ENCODE measurements at regions not wholly inside any gene's neighbourhood (a gene's known extent, or its start where the extent isn't known, plus 50 kb on each side); places are given as distances from the start of the nearest gene placed in this dataset.

- DNase-seq (ENCODE audit: low spot score) = no peak
- WGBS, 2 donors (ENCODE audit: extremely low coverage in 2 of 2, insufficient read length in 2 of 2, insufficient replicate concordance in 1 of 2) = no CpG with 5 or more reads among the region's 1 CpG
Observed at GRCh38 chr20:59110607-59111006, 53.0 kb upstream of the ZNF831 start.

GRCh38 chr20:59105581-59105980 is 58.0 kb upstream of the ZNF831 start:
- H2BK15ac ChIP-seq (ENCODE audit: low read length) = no peak overlapping the region
- no peaks in the 10 kb centered on the region for H3K9me3 ChIP-seq (replicated peaks in 1 of 2; ENCODE audit: control insufficient read depth in 2 of 2, insufficient read depth in 1 of 2, low read depth in 1 of 2, low read length in 2 of 2)
- no peak overlapping the region for H2AFZ ChIP-seq (ENCODE audit: low read length)
- H2BK12ac ChIP-seq (ENCODE audit: low read length) = no peak overlapping the region
- H3K9ac ChIP-seq (ENCODE audit: low read depth, low read length, poor library complexity) = no peak overlapping the region
- no peaks in the 10 kb centered on the region for H3K79me1 ChIP-seq (ENCODE audit: low read depth, low read length)
- no peak overlapping the region for H3K18ac ChIP-seq (ENCODE audit: low read length)
- H4K8ac ChIP-seq (ENCODE audit: low read depth, low read length) = no peak overlapping the region
- WGBS, 2 donors (ENCODE audit: extremely low coverage in 2 of 2, insufficient read length in 2 of 2, insufficient replicate concordance in 1 of 2) = no CpG with 5 or more reads among the region's 4 CpGs
- H3K23ac ChIP-seq (ENCODE audit: low read depth, low read length, poor library complexity) = no peak overlapping the region
- H3K4me3 ChIP-seq (ENCODE audit: low read length in 2 of 2) = no peak overlapping the region
- H3K27me3 ChIP-seq (ENCODE audit: control insufficient read depth in 3 of 3, insufficient read depth in 3 of 3, low read depth in 1 of 3, low read length in 3 of 3) = no peaks in the 10 kb centered on the region
- H2BK120ac ChIP-seq (ENCODE audit: low read depth, low read length) = no peak overlapping the region
- no peaks in the 10 kb centered on the region for H3K36me3 ChIP-seq (replicated peaks in 1 of 2; ENCODE audit: control insufficient read depth in 2 of 2, insufficient read depth in 2 of 2, low read length in 2 of 2)
- peak overlapping the region; percentile 13 for H2AK5ac ChIP-seq (ENCODE audit: low read depth, low read length)
- H3K27ac ChIP-seq (replicated peaks; ENCODE audit: low read length) = no peak overlapping the region
- DNase-seq (ENCODE audit: low spot score) = no peak
- H3K14ac ChIP-seq (ENCODE audit: low read length) = no peak overlapping the region
- H4K91ac ChIP-seq (ENCODE audit: low read depth, low read length, poor library complexity) = no peak overlapping the region
- no peak overlapping the region for H3K4me2 ChIP-seq (ENCODE audit: insufficient read depth, low read length, poor library complexity, severe bottlenecking)
- H2BK5ac ChIP-seq (ENCODE audit: low read length) = no peak overlapping the region
- no peak overlapping the region for H3K4ac ChIP-seq (ENCODE audit: low read length)
- H3K4me1 ChIP-seq (ENCODE audit: control insufficient read depth in 2 of 2, insufficient read depth in 1 of 2, low read depth in 1 of 2, low read length in 2 of 2) = peaks cover 0 to 2% of the 10 kb centered on the region in 2 donors

More at GRCh38 chr20:59110607-59111006, 53.0 kb upstream of the ZNF831 start:
- Histone ChIP-seq H2BK5ac (ENCODE audit: low read length) (no peak overlapping the region), H3K36me3 (replicated peaks in 1 of 2; ENCODE audit: control insufficient read depth in 2 of 2, insufficient read depth in 2 of 2, low read length in 2 of 2) (no peaks in the 10 kb centered on the region), H3K9ac (ENCODE audit: low read depth, low read length, poor library complexity) (no peak overlapping the region), H3K4me1 (ENCODE audit: control insufficient read depth in 2 of 2, insufficient read depth in 1 of 2, low read depth in 1 of 2, low read length in 2 of 2) (peaks cover 0 to 1% of the 10 kb centered on the region in 2 donors), H3K4ac (ENCODE audit: low read length) (no peak overlapping the region), H3K27me3 (ENCODE audit: control insufficient read depth in 3 of 3, insufficient read depth in 3 of 3, low read depth in 1 of 3, low read length in 3 of 3) (no peaks in the 10 kb centered on the region), H2BK120ac (ENCODE audit: low read depth, low read length) (no peak overlapping the region), H2AFZ (ENCODE audit: low read length) (no peak overlapping the region), H3K23ac (ENCODE audit: low read depth, low read length, poor library complexity) (no peak overlapping the region), H4K91ac (ENCODE audit: low read depth, low read length, poor library complexity) (no peak overlapping the region), H4K8ac (ENCODE audit: low read depth, low read length) (no peak overlapping the region), H3K79me1 (ENCODE audit: low read depth, low read length) (no peaks in the 10 kb centered on the region), H3K4me2 (ENCODE audit: insufficient read depth, low read length, poor library complexity, severe bottlenecking) (no peak overlapping the region), H2AK5ac (ENCODE audit: low read depth, low read length) (no peak overlapping the region), H3K14ac (ENCODE audit: low read length) (no peak overlapping the region), H3K18ac (ENCODE audit: low read length) (no peak overlapping the region), H2BK15ac (ENCODE audit: low read length) (no peak overlapping the region), H3K27ac (replicated peaks; ENCODE audit: low read length) (no peak overlapping the region), H3K4me3 (ENCODE audit: low read length in 2 of 2) (no peak overlapping the region), H3K9me3 (replicated peaks in 1 of 2; ENCODE audit: control insufficient read depth in 2 of 2, insufficient read depth in 1 of 2, low read depth in 1 of 2, low read length in 2 of 2) (no peaks in the 10 kb centered on the region), H2BK12ac (ENCODE audit: low read length) (no peak overlapping the region)

- Histone ChIP-seq H2BK15ac (ENCODE audit: low read length) (no peak overlapping the region), H3K9ac (ENCODE audit: low read depth, low read length, poor library complexity) (no peak overlapping the region), H2BK5ac (ENCODE audit: low read length) (no peak overlapping the region), H2AFZ (ENCODE audit: low read length) (no peak overlapping the region), H3K4ac (ENCODE audit: low read length) (no peak overlapping the region), H2AK5ac (ENCODE audit: low read depth, low read length) (no peak overlapping the region), H4K8ac (ENCODE audit: low read depth, low read length) (no peak overlapping the region), H4K91ac (ENCODE audit: low read depth, low read length, poor library complexity) (no peak overlapping the region), H3K79me1 (ENCODE audit: low read depth, low read length) (no peaks in the 10 kb centered on the region), H3K9me3 (replicated peaks in 1 of 2; ENCODE audit: control insufficient read depth in 2 of 2, insufficient read depth in 1 of 2, low read depth in 1 of 2, low read length in 2 of 2) (no peaks in the 10 kb centered on the region), H3K4me2 (ENCODE audit: insufficient read depth, low read length, poor library complexity, severe bottlenecking) (no peak overlapping the region), H3K27ac (replicated peaks; ENCODE audit: low read length) (no peak overlapping the region), H3K27me3 (ENCODE audit: control insufficient read depth in 3 of 3, insufficient read depth in 3 of 3, low read depth in 1 of 3, low read length in 3 of 3) (no peaks in the 10 kb centered on the region), H3K18ac (ENCODE audit: low read length) (no peak overlapping the region), H3K14ac (ENCODE audit: low read length) (no peak overlapping the region), H2BK12ac (ENCODE audit: low read length) (no peak overlapping the region), H2BK120ac (ENCODE audit: low read depth, low read length) (no peak overlapping the region), H3K36me3 (replicated peaks in 1 of 2; ENCODE audit: control insufficient read depth in 2 of 2, insufficient read depth in 2 of 2, low read length in 2 of 2) (no peaks in the 10 kb centered on the region), H3K4me3 (ENCODE audit: low read length in 2 of 2) (no peak overlapping the region), H3K4me1 (ENCODE audit: control insufficient read depth in 2 of 2, insufficient read depth in 1 of 2, low read depth in 1 of 2, low read length in 2 of 2) (peaks cover 0 to 2% of the 10 kb centered on the region in 2 donors), H3K23ac (ENCODE audit: low read depth, low read length, poor library complexity) (no peak overlapping the region)
- no CpG with 5 or more reads among the region's 2 CpGs for WGBS, 2 donors (ENCODE audit: extremely low coverage in 2 of 2, insufficient read length in 2 of 2, insufficient replicate concordance in 1 of 2)
- no peak for DNase-seq (ENCODE audit: low spot score)
Observed at GRCh38 chr20:59104831-59105230, 58.8 kb upstream of the ZNF831 start.

- Histone ChIP-seq H2BK15ac (ENCODE audit: low read length) (no peak overlapping the region), H4K91ac (ENCODE audit: low read depth, low read length, poor library complexity) (no peak overlapping the region), H3K79me1 (ENCODE audit: low read depth, low read length) (no peaks in the 10 kb centered on the region), H3K36me3 (replicated peaks in 1 of 2; ENCODE audit: control insufficient read depth in 2 of 2, insufficient read depth in 2 of 2, low read length in 2 of 2) (no peaks in the 10 kb centered on the region), H3K4ac (ENCODE audit: low read length) (no peak overlapping the region), H3K4me2 (ENCODE audit: insufficient read depth, low read length, poor library complexity, severe bottlenecking) (no peak overlapping the region), H3K27ac (replicated peaks; ENCODE audit: low read length) (no peak overlapping the region), H4K8ac (ENCODE audit: low read depth, low read length) (no peak overlapping the region), H3K9me3 (replicated peaks in 1 of 2; ENCODE audit: control insufficient read depth in 2 of 2, insufficient read depth in 1 of 2, low read depth in 1 of 2, low read length in 2 of 2) (no peaks in the 10 kb centered on the region), H3K18ac (ENCODE audit: low read length) (no peak overlapping the region), H3K4me3 (ENCODE audit: low read length in 2 of 2) (no peak overlapping the region), H3K14ac (ENCODE audit: low read length) (no peak overlapping the region), H3K23ac (ENCODE audit: low read depth, low read length, poor library complexity) (no peak overlapping the region), H2AFZ (ENCODE audit: low read length) (no peak overlapping the region), H3K9ac (ENCODE audit: low read depth, low read length, poor library complexity) (no peak overlapping the region), H3K4me1 (ENCODE audit: control insufficient read depth in 2 of 2, insufficient read depth in 1 of 2, low read depth in 1 of 2, low read length in 2 of 2) (peaks cover 0 to 2% of the 10 kb centered on the region in 2 donors), H3K27me3 (ENCODE audit: control insufficient read depth in 3 of 3, insufficient read depth in 3 of 3, low read depth in 1 of 3, low read length in 3 of 3) (no peaks in the 10 kb centered on the region), H2BK12ac (ENCODE audit: low read length) (no peak overlapping the region), H2BK120ac (ENCODE audit: low read depth, low read length) (no peak overlapping the region), H2AK5ac (ENCODE audit: low read depth, low read length) (no peak overlapping the region), H2BK5ac (ENCODE audit: low read length) (no peak overlapping the region)
- WGBS, 2 donors (ENCODE audit: extremely low coverage in 2 of 2, insufficient read length in 2 of 2, insufficient replicate concordance in 1 of 2) = no CpG with 5 or more reads among the region's 1 CpG
- DNase-seq (ENCODE audit: low spot score) = no peak
Observed at GRCh38 chr20:59103573-59103972, 60.0 kb upstream of the ZNF831 start.
